GM19397 (cell line): ENCODE measurements at regions not wholly inside any gene's neighbourhood (a gene's known extent, or its start where the extent isn't known, plus 50 kb on each side); places are given as distances from the start of the nearest gene placed in this dataset.
"Not testable (repeated sequence)": the region's sequence is repeated elsewhere in the genome, so short reads cannot be mapped to it uniquely, and the experiment has no call there.

ENCODE experiments used
- ATAC-seq: cut with Tn5 transposase; IDR thresholded peaks from one replicate; pipeline ENCODE4 v1.9.1; 2021; ENCODE audit warnings: mild to moderate bottlenecking, moderate library complexity; ENCODE audit not compliant: unreplicated experiment

DNA sequence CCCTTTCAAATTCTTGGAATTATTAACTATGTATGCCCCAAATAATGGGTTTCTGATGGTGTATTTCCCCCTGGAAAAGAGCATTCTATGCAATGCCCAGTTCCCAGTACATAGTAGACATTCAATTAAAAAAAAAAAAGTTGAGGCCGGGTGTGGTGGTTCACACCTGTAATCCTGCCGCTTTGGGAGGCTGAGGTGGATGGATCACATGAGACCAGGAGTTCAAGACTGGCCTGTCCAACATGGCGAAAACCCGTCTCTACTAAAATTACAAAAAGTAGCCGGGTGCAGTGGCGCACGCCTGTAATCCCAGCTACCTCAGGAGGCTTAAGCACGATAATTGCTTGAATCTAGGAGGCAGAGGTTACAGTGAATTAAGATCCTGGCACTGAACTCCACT, 83.3 kb upstream of the ZNF217 start:
- no peak for ATAC-seq

DNA sequence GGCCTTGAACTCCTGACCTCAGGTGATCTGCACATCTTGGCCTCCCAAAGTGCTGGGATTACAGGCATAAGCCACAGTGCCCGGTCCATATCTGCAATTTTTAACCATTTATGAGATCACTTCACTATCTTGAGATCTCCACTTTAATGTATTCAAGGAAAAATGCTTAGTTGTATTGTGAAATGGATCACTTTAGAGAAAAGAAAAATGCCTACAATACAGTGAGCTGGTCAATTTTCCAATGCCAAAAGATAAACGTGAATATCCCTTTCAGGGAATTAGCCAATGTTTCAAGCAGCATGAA, 82.8 kb upstream of the ZNF217 start:
- no peak for ATAC-seq

DNA sequence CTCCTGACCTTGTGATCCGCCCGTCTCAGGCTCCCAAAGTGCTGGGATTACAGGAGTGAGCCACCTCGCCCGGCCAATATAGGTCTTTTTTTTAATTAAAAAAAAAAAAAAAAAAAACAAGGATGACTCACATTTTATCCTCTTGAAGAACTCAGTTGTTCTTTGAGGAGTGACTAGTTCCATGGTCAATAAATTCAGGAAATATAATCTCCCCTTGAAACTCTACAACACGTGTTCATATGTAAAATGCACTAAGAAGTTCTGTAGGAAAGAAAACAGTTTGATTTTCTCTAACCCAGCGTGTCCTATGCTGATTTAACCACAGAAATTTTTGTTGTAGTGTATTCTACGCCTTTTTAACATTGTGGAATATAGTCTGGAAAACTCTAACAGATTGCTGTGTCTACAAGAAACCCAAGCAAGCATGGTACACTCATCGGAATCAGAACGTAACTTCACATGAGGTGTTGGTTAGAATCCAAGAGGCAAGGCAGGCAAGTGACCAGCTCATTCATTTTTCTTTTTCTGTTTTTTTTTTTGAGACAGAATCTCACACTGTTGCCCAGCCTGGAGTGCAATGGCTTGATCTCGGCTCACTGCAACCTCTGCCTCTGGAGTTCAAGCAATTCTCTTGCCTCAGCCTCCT, 79.0 kb upstream of the ZNF217 start:
- no peak for ATAC-seq

DNA sequence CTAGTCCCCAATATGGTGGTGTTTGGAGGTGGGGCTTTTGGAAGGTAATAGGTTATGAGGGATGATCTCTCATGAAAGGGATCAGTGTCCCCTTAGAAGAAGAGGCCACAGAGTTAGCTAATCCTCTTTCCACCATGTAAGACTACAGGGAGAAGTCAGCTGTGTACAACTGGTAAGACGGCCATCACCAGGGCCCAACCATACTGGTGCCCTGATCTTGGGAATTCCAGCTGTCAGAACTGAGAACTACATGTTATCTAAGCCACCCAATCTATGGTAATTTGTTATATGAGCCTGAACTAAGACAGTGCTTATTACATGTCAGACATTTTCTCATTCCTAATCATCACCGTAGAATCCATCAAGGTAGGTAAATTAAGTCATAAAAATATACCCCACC, 77.7 kb upstream of the ZNF217 start:
- ATAC-seq: no peak

DNA sequence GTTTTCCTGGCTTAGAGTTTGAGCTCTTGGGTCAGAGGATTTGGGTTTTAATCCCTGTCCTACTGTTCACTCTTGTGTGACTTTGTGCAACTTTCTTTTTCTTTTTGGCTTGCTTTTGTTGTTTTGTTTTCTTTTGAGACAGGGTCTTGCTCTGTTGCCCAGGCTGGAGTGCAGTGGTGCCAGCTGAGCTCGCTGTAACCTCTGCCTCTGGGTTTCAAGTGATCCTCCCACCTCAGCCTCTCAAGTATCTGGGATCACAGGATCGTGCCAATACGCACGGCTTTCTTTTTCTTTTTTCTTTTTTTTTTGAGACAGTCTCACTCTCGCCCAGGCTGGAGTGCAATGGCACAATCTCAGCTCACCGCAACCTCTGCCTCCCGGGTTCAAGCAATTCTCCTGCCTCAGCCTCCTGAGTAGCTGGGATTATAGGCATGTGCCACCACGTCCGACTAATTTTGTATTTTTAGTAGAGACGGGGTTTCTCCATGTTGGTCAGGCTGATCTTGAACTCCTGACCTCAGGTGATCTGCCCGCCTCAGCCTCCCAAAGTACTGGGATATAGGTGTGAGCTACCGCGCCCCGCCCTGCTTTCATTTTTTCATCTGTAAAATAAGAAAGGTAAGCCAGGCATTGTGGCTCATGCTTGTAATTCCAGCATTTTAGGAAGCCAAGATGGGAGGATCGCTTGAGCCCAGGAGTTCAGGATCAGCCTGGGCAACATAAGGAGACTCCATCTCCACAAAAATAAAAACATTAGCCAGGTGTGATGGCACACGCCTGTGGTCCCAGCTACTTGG, 76.1 kb upstream of the ZNF217 start:
- not testable (repeated sequence) for ATAC-seq

DNA sequence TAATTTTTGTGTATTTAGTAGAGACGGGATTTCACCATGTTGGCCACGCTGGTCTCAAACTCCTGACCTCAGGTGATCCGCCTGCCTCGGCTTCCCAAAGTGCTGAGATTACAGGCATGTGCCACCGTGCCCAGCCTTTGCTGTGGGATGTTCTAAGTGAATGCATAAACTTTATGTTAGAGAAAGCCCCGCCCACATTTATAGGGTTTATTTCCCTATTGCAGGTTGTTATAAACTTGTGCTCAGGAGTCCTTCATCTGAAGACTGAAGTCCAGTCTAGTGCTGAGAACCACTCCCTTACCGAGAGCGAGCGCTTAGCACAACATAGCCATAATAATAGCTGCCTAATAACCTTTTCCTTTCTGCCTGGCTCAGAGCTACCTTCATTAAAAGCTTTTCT, 75.4 kb upstream of the ZNF217 start:
- ATAC-seq: no peak

DNA sequence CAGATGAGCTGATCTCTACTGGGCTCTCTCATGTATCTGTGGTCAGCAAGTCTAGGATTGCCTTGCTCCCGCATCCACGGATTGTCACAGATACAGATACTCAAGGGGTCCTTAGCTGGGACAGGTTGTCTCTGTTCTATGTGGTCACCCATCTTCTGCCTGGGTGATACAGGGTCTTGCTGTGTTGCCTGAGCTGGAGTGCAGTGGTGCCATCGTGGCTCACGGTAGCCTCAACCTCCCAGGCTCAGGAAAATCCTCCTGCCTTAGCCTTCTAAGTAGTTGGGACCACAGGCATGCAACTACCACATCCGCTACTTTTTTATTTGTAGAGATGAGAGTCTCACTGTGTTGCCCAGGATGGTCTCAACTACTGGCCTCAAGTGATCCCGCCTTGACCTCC, 72.5 kb upstream of the ZNF217 start:
- ATAC-seq: no peak

DNA sequence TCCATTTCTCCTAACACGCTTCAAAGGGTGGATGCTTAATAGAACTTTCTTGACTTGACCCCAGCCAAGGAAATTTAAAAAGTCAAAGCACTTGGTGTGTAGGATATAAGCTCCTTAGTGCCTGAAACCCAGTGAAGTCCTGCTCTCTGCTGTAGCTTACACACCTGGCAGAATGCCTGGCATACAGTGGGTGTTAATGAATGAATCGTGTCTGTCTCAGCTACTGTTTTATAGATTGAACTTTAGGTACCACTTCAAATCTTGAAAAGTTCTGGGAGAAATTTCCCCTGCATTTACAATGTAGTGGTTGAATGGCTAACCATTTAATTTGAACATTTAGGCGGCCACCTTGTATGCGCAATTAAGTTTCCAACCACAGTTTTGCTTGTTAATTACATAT, 70.5 kb upstream of the ZNF217 start:
- ATAC-seq: no peak

DNA sequence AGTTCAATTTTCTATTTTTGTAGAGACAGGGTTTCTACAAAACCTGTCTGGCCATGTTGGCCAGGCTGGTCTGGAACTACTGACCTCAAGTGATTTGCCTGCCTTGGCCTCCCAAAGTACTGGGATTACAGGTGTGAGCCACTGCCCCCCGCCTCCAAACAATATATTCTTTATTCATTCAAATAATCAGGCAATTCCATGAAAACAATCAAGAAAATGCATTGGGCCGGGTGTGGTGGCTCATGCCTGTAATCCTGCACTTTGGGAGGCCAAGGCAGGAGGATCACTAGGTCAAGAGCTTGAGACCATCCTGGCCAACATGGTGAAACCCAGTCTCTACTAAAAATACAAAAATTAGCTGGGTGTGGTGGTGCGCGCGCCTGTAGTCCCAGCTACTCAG, 69.9 kb upstream of the ZNF217 start:
- not testable (repeated sequence) for ATAC-seq

DNA sequence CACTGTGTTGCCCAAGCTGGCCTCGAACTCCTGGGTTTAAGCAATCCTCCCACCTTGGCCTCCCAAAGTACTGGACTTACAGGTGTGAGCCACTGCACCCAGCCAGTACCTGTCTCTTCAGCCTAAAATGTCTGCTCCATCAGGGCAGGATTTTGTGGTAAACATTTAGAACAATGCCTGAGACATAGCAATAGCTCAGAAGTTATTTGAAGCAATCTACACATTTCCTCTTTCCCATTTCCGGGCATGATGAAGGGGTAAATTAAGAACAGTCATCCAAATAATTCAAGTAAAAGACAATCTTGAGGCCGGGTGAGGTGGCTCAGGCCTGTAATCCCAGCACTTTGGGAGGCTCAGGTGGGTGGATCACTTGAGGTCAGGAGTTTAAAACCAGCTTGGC, 69.0 kb upstream of the ZNF217 start:
- ATAC-seq: no peak

DNA sequence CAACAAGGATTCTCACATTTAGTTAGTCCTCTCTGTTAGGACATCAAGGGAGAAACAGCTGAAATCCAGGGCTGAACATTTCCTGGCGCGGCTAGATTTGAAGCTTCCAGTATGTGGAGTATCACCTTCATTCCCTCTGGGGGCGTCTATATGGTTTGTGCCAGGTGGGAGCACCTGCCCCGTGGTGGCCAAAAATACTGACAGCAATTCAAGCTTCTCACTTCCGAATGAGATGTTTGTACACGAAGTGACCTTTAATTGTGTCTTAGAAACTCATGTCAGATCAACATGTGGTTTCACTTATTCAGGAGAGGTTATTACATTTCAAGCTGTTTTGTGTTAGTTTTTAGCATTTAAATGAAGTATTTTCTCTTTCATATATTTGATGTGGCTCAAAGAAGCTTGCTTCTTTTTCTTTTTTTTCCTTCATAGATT, 67.3 kb upstream of the ZNF217 start:
- ATAC-seq: no peak

DNA sequence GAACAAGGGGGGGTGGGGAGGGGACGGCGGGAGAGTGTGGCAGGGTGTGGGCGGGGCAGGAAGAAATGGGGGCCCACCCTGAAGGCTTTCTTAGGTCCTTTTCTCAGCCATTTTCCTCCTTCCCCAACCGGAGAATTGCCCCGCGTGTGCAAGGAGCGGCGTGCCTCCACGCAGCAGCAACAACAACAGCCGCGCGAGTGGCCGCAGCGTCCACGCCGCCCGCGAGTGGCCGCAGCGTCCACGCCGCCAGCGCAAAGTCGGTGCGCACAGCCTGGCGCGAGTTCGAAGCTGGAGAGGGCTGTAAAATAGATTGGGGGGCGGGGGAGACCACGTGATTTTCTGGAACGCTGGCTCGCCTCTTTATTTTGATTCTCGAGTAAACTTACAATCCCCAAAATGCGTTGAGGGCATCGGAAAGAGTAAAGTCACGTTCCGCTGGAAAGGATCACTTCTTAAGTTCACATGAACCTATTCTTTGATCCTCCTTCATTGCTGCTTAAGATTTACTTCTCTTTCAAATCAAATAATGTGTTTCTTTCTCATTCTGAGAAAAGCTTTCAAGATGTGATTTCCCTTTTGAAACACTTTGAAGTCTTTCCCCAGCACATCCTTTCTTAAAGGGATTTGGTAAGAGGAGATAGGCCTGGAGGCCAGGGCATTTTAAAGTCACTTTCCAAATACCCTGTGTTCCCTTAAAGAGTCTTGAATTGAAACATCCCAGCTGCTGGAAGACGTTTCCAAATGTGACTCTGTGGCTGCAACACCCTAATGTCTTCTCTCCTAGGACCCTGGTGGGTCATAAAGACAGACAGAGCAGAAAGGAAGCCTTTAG, 66.7 kb upstream of the ZNF217 start:
- ATAC-seq: no peak

DNA sequence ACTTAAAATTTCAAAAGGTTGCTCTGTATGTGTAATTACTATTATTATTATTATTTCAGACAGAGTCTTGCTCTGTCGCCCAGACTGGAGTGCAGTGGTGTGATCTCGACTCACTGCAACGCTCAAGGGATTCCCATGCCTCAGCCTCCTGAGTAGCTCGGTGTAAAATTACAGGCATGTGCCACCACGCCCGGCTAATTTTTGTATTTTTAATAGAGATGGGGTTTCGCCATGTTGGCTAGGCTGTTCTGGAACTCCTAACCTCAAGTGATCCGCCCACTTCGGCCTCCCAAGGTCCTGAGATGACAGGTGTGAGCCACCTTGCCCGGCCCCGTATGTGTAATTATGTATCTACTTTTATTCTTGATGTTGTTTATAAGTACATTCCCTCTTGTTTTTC, 65.3 kb upstream of the ZNF217 start:
- no peak for ATAC-seq

DNA sequence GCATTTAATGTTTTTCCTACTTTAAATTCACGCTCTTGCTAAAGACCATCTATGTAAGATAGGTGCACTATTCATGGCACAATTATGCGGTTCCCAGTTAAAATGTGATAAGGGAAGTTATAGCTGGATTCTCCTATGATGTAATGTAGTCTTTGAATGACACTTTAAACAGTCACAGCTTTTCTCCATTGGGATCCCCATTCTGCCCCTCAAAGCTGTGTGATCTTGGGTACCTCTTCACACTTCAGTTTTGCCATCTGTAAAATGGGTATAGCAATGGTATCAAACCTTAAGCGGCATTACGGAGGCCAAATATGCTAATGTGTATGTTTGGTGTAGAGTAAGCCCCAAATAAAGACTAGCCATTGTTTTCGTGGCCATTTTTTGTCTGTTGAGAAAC, 64.7 kb upstream of the ZNF217 start:
- no peak for ATAC-seq

DNA sequence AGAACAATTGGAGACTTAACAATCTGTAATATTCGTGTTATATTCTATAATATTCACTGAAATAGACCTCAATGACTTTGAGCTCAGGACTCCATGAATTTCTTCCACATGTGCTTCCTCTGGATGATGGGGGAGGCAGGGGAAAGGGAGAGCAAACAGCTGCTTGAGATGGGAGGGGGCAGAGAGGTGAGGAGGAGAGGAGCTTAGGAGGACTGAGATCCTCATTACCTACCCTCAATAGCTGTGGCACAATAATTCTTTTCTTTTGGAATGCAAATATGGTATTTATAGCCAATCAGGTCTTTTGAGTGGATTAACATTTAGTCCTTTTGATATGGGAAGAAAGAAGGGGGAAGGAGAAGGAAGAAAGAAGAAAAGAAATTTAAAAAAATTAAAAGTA, 64.1 kb upstream of the ZNF217 start:
- ATAC-seq: no peak

DNA sequence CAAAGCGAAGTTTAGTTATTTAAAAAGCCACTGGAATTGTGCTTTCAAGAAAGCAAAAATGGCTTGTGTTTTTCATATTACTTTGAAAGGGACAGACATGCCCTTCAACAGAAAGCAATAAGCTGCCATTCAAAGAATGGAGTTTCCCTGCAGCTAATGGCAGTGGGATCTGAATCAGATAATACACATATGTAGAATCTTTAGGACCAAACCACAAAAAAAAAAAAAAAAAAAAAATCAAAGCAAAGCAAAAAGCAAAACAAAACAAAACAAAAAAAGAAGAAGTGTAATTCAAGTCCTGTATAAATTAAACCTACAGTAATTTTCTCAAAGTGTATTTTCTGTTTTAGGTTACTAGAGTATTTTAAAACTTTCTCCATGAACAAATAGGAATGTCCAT, 63.6 kb upstream of the ZNF217 start:
- no peak for ATAC-seq

DNA sequence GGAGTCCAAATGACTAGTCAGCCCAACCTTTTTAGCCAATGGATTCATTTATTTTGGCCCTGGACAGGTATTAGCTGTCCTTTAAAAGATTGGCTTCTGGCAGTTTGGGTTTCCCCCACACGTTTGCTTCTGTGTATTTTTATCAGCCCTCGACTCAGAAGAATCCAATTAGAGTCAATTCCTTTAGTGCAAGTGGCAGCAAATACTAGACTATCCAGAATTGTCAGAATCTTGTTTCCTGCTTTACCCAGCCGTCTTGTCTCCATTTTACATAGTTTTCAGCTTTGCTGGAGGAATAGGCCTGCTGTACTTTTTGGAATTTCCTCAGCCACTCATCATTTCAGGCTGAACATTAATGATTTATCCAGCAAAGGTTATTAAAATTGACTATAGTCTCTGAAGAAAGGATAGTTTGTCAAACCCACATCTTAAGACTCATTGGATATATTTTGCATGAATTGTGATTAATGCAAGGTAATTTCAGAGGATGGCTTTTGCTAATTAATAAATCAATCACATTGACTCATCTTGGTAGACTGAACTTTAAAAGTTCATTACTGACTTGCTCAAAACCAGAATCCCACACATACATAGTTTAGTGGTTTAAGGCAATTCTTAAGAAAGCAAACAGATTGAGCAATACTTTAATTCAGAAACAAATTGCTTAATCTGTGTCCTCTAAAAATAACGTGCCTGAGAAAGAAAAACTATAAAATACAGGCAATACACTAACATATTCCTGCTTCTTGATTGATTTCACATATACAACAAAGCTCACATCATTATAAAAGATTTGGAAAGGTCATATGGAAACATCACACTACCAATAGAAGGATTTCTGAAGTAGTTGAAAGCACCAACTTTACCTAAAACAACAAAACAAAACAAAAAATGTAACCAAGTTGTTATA, 62.9 kb upstream of the ZNF217 start:
- no peak for ATAC-seq

DNA sequence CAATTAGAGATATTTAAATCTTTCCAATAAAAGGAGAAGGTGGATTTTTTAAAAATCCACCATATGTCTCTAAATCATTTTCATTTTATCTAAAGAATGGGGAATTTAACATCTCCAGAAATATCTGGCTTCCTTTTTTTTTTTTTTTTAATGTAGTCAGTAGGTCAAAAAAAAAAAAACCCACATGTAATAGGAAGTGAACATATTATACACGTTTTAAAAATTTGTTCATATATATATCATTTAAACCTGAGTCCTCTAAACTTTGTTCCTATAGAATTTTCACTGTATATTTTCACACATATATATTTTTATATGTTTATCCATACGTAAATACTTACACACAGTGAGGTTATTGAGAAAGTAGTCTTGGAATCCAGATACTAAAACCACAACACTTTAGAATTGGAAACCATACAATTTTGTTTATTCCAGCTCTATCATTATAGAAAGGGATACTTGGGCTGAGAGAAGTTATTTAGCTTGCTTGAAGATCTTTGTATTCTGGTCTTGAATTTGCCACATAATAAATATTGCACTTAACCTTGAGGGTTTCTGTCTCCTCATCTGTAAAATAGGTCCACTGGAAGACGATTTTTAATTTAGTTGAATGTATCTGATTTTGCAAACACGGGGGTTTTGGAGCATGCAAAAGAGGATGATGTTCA, 62.1 kb upstream of the ZNF217 start:
- ATAC-seq: no peak

DNA sequence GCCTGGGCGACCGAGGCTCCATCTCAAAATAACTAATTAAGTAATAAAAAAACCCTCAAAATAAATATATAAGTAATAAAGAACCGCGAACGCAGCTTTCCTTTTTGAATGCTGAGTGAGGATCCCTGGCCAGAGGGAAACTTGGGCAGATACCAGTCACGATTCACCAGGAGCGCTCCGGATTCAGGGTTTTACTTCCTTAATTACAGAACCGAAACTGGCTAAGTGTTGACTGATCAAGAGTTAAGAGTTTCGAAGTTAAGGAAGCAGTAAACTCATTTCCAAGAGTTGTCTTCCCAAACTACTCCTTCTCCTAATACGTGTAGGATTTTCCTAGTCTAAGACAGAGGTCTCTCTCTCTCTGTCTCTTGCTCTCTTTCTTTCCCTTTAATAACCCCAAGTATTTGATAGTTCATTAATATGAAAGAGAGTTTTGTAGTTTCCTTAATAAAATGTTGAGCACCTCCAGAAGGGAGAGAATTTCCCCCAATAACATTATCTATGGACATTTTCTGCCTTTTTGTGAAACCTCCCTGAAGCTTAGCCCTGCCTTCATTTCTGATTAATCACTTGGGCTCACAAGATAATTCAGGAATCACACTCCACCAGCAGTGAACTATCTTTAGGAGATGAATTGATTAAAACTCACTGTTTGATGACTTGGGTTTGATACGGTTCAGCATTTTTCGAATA, 61.4 kb upstream of the ZNF217 start:
- no peak for ATAC-seq

DNA sequence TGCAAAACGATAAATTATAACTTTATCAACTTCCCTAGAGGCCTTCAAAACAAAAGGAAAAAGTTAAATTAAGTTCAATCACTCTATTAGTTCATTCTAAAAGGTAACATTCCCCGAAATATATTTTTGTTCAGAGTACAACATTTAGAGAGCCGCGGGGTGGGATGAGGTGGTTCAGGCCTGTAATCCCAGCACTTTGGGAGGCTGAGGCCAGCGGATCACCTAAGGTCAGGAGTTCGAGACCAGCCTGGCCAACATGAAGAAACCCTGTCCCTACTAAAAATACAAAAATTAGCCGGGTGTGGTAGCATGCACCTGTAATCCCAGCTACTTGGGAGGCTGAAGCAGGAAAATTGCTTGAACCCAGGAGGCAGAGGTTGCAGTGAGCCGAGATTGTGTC, 60.9 kb upstream of the ZNF217 start:
- not testable (repeated sequence) for ATAC-seq
